NT2/D1 (cell line): ENCODE measurements at regions not wholly inside any gene's neighbourhood (a gene's known extent, or its start where the extent isn't known, plus 50 kb on each side); places are given as distances from the start of the nearest gene placed in this dataset.

Experiments
- SUZ12 ChIP-seq: IDR thresholded peaks from 2 replicates; pipeline ENCODE4 v1.6.1; 2011; ENCODE audit not compliant: insufficient read length, insufficient read depth; ENCODE audit errors: extremely low read depth
- YY1 ChIP-seq: IDR thresholded peaks from 2 replicates; pipeline ENCODE4 v1.6.1; 2011; ENCODE audit not compliant: insufficient read length, insufficient read depth
- ZNF274 ChIP-seq: IDR thresholded peaks from 2 replicates; pipeline ENCODE4 v1.6.1; 2011; ENCODE audit warnings: mild to moderate bottlenecking, low read depth, low read length

DNA sequence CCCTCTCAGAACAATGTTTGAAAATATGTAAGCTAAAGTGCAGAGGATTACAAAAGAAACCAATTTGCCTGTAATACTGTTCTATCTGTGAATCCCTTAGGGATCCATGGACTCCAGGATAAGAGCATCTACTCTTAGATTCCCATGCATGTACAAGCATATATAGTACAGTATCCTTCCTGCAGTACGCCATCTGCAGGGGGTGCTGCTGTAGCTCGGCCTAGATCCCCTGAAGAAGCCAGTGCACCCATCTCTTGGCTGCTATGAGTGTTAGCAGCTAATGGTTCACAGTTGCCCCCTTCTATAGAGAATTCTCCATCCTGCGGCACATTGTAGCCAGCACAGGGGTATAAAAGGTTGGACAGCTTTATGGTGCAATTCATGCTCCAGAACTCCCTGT lies 61.8 kb upstream of the SLC30A5 start:
- TF ChIP-seq ZNF274 (no peak), YY1 (no peak), SUZ12 (no peak)
